Panc1 (cell line): ENCODE measurements at regions not wholly inside any gene's neighbourhood (a gene's known extent, or its start where the extent isn't known, plus 50 kb on each side); places are given as distances from the start of the nearest gene placed in this dataset.

Experiments
- CTCF ChIP-seq: fragments of 450-650 bp; IDR thresholded peaks from 2 replicates; pipeline ENCODE4 v1.5.1; 2017; ENCODE audit warnings: mild to moderate bottlenecking
- POLR2AphosphoS5 ChIP-seq: IDR thresholded peaks from 2 replicates; pipeline ENCODE4 v1.6.1; 2012; ENCODE audit warnings: mild to moderate bottlenecking, low read depth, low read length, moderate library complexity
- SIN3A ChIP-seq: IDR thresholded peaks from 2 replicates; pipeline ENCODE4 v1.6.1; 2012; ENCODE audit warnings: low read depth, mild to moderate bottlenecking, low read length, moderate library complexity, borderline replicate concordance; ENCODE audit not compliant: insufficient read depth
- TF ChIP-seq, protein P1 (sequence below), 2 experiments: IDR thresholded peaks; 2 replicates each; pipeline ENCODE4 v1.6.1; 2011 to 2012; ENCODE audit warnings: low read depth in 2 of 2, control low read depth in 1 of 2, low read length in 1 of 2, mild to moderate bottlenecking in 1 of 2, moderate library complexity in 1 of 2; ENCODE audit not compliant: insufficient read depth in 1 of 2

- TF ChIP-seq CTCF (no peak), SIN3A (no peak), POLR2AphosphoS5 (no peak)
- TF ChIP-seq, protein P1, sequence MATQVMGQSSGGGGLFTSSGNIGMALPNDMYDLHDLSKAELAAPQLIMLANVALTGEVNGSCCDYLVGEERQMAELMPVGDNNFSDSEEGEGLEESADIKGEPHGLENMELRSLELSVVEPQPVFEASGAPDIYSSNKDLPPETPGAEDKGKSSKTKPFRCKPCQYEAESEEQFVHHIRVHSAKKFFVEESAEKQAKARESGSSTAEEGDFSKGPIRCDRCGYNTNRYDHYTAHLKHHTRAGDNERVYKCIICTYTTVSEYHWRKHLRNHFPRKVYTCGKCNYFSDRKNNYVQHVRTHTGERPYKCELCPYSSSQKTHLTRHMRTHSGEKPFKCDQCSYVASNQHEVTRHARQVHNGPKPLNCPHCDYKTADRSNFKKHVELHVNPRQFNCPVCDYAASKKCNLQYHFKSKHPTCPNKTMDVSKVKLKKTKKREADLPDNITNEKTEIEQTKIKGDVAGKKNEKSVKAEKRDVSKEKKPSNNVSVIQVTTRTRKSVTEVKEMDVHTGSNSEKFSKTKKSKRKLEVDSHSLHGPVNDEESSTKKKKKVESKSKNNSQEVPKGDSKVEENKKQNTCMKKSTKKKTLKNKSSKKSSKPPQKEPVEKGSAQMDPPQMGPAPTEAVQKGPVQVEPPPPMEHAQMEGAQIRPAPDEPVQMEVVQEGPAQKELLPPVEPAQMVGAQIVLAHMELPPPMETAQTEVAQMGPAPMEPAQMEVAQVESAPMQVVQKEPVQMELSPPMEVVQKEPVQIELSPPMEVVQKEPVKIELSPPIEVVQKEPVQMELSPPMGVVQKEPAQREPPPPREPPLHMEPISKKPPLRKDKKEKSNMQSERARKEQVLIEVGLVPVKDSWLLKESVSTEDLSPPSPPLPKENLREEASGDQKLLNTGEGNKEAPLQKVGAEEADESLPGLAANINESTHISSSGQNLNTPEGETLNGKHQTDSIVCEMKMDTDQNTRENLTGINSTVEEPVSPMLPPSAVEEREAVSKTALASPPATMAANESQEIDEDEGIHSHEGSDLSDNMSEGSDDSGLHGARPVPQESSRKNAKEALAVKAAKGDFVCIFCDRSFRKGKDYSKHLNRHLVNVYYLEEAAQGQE (IDR thresholded peaks at IDR 0.05; ENCODE audit: insufficient read depth in 1 of 2, low read depth in 2 of 2, low read length in 1 of 2): no peak
Measured at GRCh38 chr11:96647621-96648020, 257.8 kb downstream of the JRKL start.
